OCI-LY7 (cell line): ENCODE measurements at regions not wholly inside any gene's neighbourhood (a gene's known extent, or its start where the extent isn't known, plus 50 kb on each side); places are given as distances from the start of the nearest gene placed in this dataset.

Experiments used
- EZH2phosphoT487 ChIP-seq: fragments of 200-600 bp; sonication (generic); IDR thresholded peaks from 2 replicates; pipeline ENCODE4 v1.6.1; 2018; ENCODE audit warnings: low read depth, borderline replicate concordance, mild to moderate bottlenecking, mixed run types, antibody characterized with exemption, low read length, moderate library complexity, mixed read lengths
- TF ChIP-seq, protein P1 (sequence below): fragments of 200-600 bp; sonication (generic); conservative IDR thresholded peaks from 2 replicates; pipeline ENCODE4 v1.5.1; 2014; ENCODE audit warnings: mild to moderate bottlenecking, antibody characterized with exemption, low read length, moderate library complexity, mixed read lengths

DNA sequence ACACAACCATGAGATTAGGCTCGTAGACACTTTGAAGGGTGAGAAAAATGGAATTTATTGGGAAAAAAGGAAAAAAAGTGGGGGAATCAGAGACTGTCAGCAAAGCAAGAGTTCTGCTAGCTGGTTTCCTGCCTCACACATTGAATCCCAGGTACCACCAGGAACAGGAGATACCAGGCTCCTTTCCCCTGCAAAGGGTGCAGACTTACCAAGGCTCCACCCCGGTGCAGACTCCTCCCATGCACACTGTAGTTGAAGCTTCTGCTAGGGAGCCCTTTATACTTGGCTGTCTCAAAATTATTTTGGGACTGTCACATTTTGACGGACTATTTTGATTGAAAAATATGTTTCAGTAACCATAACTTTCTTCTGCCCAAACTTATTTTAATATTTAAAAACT, 819.9 kb upstream of the GBE1 start:
- TF ChIP-seq, protein P1, sequence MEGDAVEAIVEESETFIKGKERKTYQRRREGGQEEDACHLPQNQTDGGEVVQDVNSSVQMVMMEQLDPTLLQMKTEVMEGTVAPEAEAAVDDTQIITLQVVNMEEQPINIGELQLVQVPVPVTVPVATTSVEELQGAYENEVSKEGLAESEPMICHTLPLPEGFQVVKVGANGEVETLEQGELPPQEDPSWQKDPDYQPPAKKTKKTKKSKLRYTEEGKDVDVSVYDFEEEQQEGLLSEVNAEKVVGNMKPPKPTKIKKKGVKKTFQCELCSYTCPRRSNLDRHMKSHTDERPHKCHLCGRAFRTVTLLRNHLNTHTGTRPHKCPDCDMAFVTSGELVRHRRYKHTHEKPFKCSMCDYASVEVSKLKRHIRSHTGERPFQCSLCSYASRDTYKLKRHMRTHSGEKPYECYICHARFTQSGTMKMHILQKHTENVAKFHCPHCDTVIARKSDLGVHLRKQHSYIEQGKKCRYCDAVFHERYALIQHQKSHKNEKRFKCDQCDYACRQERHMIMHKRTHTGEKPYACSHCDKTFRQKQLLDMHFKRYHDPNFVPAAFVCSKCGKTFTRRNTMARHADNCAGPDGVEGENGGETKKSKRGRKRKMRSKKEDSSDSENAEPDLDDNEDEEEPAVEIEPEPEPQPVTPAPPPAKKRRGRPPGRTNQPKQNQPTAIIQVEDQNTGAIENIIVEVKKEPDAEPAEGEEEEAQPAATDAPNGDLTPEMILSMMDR, result no peak
- TF ChIP-seq EZH2phosphoT487, result no peak
